ENCODE measurements at regions not wholly inside any gene's neighbourhood (a gene's known extent, or its start where the extent isn't known, plus 50 kb on each side); places are given as distances from the start of the nearest gene placed in this dataset.

DNA sequence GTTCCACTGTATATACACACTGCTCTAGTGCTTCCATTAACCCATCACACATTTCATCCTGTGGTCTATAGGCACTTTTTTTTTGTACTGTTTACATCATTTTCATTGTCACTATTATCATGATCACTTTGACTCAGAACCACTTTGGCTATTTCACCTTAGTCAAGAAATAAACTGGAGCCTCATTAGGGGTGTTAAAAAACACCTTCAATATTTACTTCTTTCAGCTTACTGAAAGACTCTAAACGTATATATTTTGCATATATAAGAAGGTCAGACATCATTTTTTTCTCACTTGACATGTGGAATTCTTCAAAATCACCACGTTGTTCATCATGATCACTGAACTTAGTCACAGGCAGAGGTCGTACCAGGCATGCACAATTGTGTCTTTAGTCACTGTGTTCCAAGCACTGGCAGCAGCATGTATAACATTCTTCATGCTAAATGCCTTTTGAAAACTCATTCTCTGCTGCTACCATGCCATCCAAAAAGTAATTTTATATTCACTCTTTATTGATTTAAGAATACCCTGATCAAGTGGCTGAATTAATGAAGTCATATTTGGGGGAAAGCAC, 229.2 kb upstream of the ARSJ start:
- ATAC-seq: no peak
- Mint-ChIP-seq H3K36me3 (no peaks in the 10 kb centered on the region), H3K4me1 (peaks cover 14% of the 10 kb centered on the region), H3K4me3 (no peak overlapping the region), H3K9me3 (peaks cover 4% of the 10 kb centered on the region; the same call in 1 of the 2 replicates), H3K27me3 (ENCODE audit: low read depth) (no peaks in the 10 kb centered on the region), H3K27ac (no peak overlapping the region)
- TF ChIP-seq, protein P1, sequence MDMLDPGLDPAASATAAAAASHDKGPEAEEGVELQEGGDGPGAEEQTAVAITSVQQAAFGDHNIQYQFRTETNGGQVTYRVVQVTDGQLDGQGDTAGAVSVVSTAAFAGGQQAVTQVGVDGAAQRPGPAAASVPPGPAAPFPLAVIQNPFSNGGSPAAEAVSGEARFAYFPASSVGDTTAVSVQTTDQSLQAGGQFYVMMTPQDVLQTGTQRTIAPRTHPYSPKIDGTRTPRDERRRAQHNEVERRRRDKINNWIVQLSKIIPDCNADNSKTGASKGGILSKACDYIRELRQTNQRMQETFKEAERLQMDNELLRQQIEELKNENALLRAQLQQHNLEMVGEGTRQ (CRISPR knock-in tag; IDR thresholded peaks at IDR 0.05): no peak
- no peak for TF ChIP-seq SMAD3 (CRISPR knock-in tag; IDR thresholded peaks at IDR 0.05; ENCODE audit: borderline replicate concordance)
- TF ChIP-seq ATF1 (CRISPR knock-in tag; IDR thresholded peaks at IDR 0.05): no peak
- no peak for TF ChIP-seq ESRRA (CRISPR knock-in tag; IDR thresholded peaks at IDR 0.05; ENCODE audit: borderline replicate concordance)
- TF ChIP-seq SOX15 (CRISPR knock-in tag; IDR thresholded peaks at IDR 0.05): no peak
- TF ChIP-seq, protein P2, sequence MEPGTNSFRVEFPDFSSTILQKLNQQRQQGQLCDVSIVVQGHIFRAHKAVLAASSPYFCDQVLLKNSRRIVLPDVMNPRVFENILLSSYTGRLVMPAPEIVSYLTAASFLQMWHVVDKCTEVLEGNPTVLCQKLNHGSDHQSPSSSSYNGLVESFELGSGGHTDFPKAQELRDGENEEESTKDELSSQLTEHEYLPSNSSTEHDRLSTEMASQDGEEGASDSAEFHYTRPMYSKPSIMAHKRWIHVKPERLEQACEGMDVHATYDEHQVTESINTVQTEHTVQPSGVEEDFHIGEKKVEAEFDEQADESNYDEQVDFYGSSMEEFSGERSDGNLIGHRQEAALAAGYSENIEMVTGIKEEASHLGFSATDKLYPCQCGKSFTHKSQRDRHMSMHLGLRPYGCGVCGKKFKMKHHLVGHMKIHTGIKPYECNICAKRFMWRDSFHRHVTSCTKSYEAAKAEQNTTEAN (CRISPR knock-in tag; IDR thresholded peaks at IDR 0.05): no peak
- TF ChIP-seq, protein P3, sequence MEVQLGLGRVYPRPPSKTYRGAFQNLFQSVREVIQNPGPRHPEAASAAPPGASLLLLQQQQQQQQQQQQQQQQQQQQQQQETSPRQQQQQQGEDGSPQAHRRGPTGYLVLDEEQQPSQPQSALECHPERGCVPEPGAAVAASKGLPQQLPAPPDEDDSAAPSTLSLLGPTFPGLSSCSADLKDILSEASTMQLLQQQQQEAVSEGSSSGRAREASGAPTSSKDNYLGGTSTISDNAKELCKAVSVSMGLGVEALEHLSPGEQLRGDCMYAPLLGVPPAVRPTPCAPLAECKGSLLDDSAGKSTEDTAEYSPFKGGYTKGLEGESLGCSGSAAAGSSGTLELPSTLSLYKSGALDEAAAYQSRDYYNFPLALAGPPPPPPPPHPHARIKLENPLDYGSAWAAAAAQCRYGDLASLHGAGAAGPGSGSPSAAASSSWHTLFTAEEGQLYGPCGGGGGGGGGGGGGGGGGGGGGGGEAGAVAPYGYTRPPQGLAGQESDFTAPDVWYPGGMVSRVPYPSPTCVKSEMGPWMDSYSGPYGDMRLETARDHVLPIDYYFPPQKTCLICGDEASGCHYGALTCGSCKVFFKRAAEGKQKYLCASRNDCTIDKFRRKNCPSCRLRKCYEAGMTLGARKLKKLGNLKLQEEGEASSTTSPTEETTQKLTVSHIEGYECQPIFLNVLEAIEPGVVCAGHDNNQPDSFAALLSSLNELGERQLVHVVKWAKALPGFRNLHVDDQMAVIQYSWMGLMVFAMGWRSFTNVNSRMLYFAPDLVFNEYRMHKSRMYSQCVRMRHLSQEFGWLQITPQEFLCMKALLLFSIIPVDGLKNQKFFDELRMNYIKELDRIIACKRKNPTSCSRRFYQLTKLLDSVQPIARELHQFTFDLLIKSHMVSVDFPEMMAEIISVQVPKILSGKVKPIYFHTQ (CRISPR knock-in tag; IDR thresholded peaks at IDR 0.05): no peak
- TF ChIP-seq FOXJ3 (CRISPR knock-in tag; IDR thresholded peaks at IDR 0.05; ENCODE audit: borderline replicate concordance): no peak
- DNase-seq (ENCODE audit: low spot score): no peak
- CTCF ChIA-PET: no interaction called here
- POLR2A ChIA-PET: no interaction called here

DNA sequence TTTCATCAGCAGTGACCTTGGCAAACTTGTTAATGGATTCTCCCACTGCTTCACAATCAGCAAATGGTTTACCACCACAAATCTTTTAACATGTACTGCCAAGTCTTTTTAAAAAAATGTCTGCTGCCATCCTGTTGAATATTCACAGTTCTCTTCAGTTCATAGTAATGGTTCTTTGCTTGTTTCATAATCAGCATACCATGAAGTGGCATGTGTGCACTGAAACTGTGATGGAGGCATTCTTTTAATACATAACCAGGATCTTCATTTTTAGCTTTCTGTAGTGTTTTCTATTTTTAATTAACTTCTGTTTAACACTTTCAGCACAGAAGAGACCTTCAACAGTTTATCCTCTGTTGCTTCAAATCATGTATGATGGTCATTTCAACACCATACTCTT, 230.1 kb upstream of the ARSJ start:
- TF ChIP-seq, protein P4, sequence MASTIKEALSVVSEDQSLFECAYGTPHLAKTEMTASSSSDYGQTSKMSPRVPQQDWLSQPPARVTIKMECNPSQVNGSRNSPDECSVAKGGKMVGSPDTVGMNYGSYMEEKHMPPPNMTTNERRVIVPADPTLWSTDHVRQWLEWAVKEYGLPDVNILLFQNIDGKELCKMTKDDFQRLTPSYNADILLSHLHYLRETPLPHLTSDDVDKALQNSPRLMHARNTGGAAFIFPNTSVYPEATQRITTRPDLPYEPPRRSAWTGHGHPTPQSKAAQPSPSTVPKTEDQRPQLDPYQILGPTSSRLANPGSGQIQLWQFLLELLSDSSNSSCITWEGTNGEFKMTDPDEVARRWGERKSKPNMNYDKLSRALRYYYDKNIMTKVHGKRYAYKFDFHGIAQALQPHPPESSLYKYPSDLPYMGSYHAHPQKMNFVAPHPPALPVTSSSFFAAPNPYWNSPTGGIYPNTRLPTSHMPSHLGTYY (CRISPR knock-in tag; IDR thresholded peaks at IDR 0.05): no peak
- TF ChIP-seq, protein P5, sequence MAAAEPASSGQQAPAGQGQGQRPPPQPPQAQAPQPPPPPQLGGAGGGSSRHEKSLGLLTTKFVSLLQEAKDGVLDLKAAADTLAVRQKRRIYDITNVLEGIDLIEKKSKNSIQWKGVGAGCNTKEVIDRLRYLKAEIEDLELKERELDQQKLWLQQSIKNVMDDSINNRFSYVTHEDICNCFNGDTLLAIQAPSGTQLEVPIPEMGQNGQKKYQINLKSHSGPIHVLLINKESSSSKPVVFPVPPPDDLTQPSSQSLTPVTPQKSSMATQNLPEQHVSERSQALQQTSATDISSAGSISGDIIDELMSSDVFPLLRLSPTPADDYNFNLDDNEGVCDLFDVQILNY (CRISPR knock-in tag; IDR thresholded peaks at IDR 0.05): no peak
- no peak for TF ChIP-seq NR3C1 (CRISPR knock-in tag; conservative IDR thresholded peaks at IDR 0.05; ENCODE audit: low read depth)
- ChIA-PET POLR2A (no interaction called here), CTCF (no interaction called here)
- ATAC-seq (no peak), DNase-seq (ENCODE audit: low spot score) (no peak)
- H3K4me1 Mint-ChIP-seq: peaks cover 14% of the 10 kb centered on the region
- peaks cover 11% of the 10 kb centered on the region for H3K9me3 Mint-ChIP-seq
- no peak overlapping the region for H3K4me3 Mint-ChIP-seq
- no peaks in the 10 kb centered on the region for H3K27me3 Mint-ChIP-seq (ENCODE audit: low read depth)
- H3K36me3 Mint-ChIP-seq: 0 out of 2 replicates have a peak, but pooled peaks cover 2% of the 10 kb centered on the region
- no peak overlapping the region for H3K27ac Mint-ChIP-seq

DNA sequence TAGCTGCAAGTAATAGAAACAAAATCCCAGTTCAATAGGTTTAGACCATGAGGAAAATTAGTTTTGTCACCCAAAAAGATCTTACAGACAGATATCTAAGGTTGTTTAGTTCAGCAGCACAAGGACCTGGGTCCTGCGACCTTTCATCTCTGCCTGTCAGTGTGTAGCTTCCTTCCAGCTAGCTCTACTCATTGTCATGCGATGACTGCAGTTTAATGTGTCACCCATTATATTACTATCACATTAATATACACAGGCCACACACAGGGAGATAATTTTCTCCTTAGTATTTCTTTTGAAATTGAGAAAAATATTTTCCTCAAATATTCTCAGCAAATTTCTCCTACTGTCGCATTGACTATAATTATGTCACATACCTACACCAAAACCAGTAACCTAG, 232.1 kb upstream of the ARSJ start:
- no peak for DNase-seq (ENCODE audit: low spot score)
- Mint-ChIP-seq H3K4me1 (peaks cover 14% of the 10 kb centered on the region), H3K27ac (no peak overlapping the region), H3K27me3 (ENCODE audit: low read depth) (no peaks in the 10 kb centered on the region), H3K4me3 (no peak overlapping the region), H3K36me3 (0 out of 2 replicates have a peak, but pooled peaks cover 6% of the 10 kb centered on the region), H3K9me3 (peaks cover 22% of the 10 kb centered on the region)
- ChIA-PET POLR2A (no interaction called here), CTCF (interaction anchor here (0.6 kb wide), 1 partner anchor 31 kb away, joined by 4 read pairs; no protein-coding TSS in a partner anchor)
- no peak for ATAC-seq
- TF ChIP-seq, protein P3 (CRISPR knock-in tag; IDR thresholded peaks at IDR 0.05): no peak
- TF ChIP-seq, protein P6, sequence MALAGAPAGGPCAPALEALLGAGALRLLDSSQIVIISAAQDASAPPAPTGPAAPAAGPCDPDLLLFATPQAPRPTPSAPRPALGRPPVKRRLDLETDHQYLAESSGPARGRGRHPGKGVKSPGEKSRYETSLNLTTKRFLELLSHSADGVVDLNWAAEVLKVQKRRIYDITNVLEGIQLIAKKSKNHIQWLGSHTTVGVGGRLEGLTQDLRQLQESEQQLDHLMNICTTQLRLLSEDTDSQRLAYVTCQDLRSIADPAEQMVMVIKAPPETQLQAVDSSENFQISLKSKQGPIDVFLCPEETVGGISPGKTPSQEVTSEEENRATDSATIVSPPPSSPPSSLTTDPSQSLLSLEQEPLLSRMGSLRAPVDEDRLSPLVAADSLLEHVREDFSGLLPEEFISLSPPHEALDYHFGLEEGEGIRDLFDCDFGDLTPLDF (CRISPR knock-in tag; IDR thresholded peaks at IDR 0.05): no peak
- TF ChIP-seq, protein P7, sequence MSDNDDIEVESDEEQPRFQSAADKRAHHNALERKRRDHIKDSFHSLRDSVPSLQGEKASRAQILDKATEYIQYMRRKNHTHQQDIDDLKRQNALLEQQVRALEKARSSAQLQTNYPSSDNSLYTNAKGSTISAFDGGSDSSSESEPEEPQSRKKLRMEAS (CRISPR knock-in tag; IDR thresholded peaks at IDR 0.05): no peak
- TF ChIP-seq, protein P8, sequence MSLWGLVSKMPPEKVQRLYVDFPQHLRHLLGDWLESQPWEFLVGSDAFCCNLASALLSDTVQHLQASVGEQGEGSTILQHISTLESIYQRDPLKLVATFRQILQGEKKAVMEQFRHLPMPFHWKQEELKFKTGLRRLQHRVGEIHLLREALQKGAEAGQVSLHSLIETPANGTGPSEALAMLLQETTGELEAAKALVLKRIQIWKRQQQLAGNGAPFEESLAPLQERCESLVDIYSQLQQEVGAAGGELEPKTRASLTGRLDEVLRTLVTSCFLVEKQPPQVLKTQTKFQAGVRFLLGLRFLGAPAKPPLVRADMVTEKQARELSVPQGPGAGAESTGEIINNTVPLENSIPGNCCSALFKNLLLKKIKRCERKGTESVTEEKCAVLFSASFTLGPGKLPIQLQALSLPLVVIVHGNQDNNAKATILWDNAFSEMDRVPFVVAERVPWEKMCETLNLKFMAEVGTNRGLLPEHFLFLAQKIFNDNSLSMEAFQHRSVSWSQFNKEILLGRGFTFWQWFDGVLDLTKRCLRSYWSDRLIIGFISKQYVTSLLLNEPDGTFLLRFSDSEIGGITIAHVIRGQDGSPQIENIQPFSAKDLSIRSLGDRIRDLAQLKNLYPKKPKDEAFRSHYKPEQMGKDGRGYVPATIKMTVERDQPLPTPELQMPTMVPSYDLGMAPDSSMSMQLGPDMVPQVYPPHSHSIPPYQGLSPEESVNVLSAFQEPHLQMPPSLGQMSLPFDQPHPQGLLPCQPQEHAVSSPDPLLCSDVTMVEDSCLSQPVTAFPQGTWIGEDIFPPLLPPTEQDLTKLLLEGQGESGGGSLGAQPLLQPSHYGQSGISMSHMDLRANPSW (CRISPR knock-in tag; conservative IDR thresholded peaks at IDR 0.05; ENCODE audit: low read depth): no peak
- TF ChIP-seq ZNF416 (CRISPR knock-in tag; IDR thresholded peaks at IDR 0.05): no peak

Data from WTC11 (cell line).